NCI-H2171 treated with DMSO at 0.1 percent for 48 hours (cell line): ENCODE measurements at regions not wholly inside any gene's neighbourhood (a gene's known extent, or its start where the extent isn't known, plus 50 kb on each side); places are given as distances from the start of the nearest gene placed in this dataset.

Experiments
- DNase-seq: peaks from one replicate; lab custom pipeline; 2025; lab: John Stamatoyannopoulos, UW

DNA sequence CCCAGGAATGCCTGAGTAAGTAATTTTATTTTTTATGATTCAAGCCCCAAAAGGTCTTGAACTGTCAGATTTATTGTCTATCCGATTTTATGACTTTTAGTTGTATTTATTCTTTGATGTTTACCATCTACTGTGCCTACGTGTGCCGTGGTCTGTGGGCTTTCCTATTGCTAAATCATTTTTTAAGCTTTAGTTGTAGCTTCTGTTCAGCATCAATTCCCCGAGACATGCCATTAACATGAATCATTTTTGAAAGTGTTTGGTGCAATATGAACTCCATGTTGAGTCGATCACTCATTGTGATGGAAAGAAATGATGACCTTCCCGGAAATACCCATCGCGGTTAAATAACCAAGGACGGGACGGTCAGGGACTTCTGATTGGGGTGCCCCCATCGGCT lies 268.7 kb upstream of the THRB start:
- no peak for DNase-seq

DNA sequence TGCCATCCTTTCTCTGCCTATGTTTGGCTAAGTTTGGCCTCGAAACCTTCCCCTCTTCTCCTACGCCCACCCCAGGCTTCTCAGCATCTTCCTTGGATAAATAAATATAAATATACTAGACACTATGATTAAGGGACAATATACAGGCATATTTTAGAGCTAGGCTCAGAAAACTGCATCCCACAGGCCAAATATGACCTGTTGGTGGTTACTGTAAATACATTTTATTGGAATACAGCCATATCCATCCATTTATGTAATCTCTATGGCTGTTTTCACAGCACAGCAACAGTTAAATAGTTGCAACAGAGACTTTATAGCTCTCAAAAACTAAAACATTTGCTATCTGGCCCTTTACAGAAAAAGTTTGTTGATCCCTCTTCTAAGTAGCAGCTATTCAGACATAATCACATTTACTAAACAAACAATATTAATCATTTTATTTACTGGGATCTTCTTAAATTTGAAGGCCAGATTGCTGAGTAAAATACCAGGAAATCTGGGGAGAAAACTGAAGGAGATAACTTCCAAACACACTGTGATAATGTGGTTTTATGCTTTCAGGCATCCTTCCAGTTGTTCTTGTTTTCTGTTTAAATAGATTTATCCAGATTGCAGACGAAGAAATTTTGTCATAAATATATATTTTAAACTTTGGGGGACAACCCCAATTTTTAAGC lies 269.7 kb upstream of the THRB start:
- no peak for DNase-seq

GRCh38 chr3:24765399-24765798 lies 270.7 kb upstream of the THRB start:
- DNase-seq, result no peak

GRCh38 chr3:24769918-24770317 lies 275.3 kb upstream of the THRB start:
- DNase-seq, result no peak

GRCh38 chr3:24773798-24774197 lies 279.1 kb upstream of the THRB start:
- peak; percentile 76 for DNase-seq

DNA sequence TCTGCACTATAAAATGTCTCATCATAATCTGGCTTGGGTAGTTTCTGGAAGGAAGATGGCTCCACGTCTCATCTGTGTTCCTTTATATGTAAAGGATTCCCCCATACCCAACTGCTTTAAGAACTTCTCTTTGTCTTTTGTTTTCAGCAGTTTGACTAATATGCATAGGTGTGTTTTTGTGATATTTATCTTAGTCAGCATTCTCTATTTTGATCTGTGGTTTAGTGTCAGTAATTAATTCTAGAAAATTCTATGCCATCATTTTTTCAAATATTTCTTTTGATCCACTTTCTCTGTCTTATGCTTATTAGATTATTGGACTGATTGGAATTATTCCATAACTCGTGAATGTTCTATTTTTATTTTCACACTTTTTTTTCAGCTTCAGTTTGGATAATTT lies 286.3 kb upstream of the THRB start:
- DNase-seq, result no peak

DNA sequence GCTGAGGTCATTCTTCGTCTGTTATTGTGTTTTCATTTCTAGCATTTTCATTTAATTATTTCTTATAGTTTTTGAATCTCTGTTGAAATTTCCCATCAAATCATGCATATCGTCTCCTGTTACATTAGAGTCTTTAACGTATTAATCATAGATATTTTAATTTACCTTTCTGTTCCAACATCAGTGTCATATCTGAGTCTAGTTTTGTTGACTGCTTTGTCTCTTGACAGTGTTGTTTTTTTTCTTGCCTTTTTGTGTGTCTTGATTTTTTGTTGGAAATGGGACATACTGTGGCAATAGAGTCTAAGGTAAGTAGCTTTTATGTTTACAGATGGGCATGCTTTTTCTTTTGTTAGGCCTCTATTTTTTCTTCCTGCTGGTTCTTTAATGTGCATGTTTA lies 286.8 kb upstream of the THRB start:
- DNase-seq, result no peak

- DNase-seq, result peak; percentile 85
Measured at GRCh38 chr3:24793896-24794295, 299.2 kb upstream of the THRB start.

DNA sequence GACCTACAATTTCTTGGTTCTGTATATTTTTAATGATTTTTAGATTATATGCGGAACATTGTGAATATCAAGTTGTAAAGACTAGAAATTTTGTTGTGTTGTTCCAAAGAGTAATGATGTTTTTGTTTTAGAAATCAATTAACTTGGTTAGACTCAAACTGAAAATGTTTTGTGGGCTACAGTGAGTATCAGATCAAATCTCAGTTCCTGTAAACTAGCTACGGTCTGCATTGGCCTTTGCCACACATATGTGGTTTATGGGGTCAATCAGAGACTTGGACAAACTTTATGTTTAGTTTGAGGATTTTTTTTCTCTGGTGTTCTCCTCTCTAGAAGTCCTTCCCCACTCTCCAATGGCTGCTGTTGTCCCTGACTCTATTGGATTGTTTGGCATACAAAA lies 308.0 kb upstream of the THRB start:
- DNase-seq, result no peak

- DNase-seq, result no peak
Measured at GRCh38 chr3:24804095-24804494, 309.4 kb upstream of the THRB start.

- peak; percentile 8 for DNase-seq
Measured at GRCh38 chr3:24810881-24811280, 316.2 kb upstream of the THRB start.

GRCh38 chr3:24812116-24812515 lies 317.5 kb upstream of the THRB start:
- DNase-seq, result no peak

DNA sequence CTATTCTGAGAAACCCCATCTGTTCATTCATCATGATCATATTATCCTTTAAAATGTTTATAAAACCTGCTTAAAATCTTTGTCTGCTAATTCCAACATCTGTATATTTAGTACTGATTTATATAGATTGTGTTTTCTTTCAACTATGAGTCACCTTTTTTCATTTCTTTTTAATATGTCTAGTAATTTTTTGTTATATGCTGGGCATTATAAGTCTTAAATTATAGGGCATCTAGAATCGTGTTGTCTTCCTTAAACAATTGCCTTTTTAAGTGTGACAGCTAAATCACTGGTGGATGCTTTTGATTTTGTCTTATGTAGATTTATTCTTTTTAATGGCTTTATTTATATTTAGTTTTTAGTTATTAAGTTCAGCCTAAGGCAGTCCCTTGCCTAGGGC lies 323.4 kb upstream of the THRB start:
- DNase-seq, result no peak

DNA sequence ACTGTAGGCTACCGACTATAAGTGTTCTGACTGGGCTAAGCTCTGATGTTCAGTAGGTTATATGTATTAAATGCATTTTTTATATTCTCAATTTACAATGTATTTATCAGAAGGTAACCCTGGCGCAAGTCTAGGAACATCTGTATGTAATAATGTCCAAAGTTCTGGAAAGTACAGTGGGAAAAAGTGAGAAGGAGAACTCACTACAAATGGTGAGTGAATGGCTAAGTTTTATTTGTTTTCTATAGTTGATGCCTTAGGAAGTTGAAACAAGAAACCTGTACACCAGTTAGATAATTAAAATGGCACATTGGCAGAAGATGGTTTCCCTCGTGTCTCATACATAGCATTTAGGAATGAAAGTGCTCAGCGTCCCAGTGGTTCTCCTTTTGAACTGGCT lies 333.4 kb upstream of the THRB start:
- no peak for DNase-seq

- DNase-seq, result no peak
Measured at GRCh38 chr3:24828551-24828950, 333.9 kb upstream of the THRB start.

DNA sequence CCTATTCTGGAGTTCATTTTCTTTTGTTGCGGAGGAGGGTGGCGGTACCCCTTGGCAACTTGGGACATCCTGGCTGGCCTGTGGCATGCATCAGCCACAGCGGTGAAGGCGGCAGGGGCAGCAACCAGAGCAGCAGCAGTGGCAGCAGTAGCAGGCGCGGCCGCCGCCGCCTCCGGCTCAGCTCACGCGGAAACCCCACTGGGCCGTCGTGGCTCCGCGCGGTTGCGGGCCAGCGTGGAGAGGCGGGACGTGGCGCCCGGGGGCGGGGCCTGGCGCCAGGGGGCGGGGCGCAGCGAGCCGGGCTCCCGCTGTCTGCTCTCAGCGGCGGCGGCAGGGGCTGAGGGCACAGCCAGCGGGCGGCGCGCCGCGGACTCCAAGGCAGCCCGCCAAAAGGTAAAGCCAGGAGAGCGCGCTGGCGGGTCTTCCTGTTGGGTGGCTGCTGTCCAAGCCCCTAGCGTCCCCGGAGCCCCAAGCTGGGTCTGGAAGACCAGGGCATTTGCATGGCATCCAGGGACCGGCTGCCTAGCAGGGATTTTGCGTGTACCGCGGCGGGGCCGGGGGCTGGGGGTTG lies 334.4 kb upstream of the THRB start:
- peak; percentile 56 for DNase-seq

DNA sequence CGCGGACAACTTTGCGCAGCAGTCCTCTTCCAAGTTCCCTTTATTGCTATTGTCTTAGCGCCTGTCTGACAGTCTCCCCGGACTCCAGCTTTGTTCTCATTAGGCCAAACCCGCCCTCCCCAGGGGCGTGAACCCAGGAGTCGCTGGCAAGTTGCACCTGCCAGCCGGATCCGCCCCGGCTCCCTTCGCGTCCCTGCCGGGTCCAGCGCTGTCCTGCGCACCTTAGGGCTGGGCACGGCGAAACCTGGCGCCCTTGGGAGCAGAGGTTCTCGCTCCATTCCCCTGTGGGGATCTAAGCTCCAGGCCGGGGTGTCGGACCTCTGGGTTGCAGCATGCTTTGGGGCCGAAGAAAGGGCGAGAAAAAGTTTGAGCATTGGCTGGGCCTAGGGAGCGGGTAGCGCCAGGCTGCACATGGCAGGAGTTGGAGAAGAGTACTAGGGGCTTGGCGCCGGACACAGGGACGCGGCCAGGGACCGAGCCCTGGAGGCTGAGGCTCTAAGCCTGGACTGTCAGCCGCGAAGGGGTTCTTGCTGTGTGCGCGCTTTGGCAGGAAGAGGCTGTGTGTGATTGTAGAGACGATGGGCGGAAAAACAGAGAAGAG lies 335.1 kb upstream of the THRB start:
- DNase-seq, result peak; percentile 40

GRCh38 chr3:24830230-24831152 lies 335.8 kb upstream of the THRB start:
- DNase-seq, result peak; percentile 68

DNA sequence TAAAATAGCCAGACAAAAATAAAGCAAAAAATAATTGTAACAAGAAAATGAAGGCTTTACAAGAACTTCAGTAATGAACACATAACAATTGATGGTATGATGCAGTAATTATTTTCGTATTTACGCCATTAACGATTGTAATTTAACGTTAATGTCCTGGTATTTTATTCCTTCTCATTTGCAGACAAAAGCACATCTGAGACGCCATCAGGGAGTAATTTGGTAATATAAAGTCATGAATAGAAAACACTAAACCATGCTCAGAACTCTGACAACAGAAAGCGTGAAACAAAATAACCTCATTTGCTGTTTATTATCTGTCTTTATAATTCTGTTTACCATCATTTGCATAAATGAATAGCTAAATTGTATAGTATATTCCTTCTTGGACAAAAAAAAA lies 336.6 kb upstream of the THRB start:
- no peak for DNase-seq

GRCh38 chr3:24832891-24833290 lies 338.2 kb upstream of the THRB start:
- no peak for DNase-seq

DNA sequence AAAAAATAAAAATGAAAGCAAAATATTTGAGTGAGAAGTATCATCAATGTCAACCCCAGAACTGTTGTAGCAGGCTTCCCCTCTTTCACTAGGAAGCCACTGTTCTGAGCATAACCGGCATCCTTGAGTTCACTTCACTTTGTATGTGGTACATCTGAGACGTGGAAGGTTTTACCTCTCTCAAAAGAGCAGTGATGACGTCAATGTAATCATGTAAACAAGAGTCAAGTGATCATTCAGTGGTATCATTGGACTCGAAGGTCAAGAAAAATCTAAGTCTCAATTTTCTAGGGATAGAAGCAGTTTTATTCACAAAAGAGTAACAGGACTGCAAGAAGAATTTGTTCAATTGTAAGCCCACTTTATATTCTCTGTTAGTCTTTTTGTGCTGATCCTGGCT lies 339.8 kb upstream of the THRB start:
- no peak for DNase-seq

DNA sequence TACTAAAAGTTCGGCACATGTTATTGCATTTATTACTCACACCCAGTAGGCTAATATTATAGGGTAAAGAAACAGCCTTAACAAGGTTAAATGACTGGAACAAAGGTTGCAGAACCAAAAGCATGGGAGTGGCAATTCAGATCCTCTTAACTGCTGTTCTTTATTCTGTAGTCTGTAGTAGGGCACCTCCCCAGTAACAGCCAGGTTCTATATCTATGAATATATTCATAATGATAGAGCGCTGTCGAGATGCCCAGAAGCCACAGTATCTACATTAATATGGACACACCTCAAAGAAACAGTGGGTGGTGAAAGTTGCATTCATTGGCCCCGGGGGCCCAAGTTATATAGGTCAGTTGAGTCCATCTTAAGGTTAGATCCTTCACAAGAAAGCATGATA lies 340.9 kb upstream of the THRB start:
- no peak for DNase-seq

DNA sequence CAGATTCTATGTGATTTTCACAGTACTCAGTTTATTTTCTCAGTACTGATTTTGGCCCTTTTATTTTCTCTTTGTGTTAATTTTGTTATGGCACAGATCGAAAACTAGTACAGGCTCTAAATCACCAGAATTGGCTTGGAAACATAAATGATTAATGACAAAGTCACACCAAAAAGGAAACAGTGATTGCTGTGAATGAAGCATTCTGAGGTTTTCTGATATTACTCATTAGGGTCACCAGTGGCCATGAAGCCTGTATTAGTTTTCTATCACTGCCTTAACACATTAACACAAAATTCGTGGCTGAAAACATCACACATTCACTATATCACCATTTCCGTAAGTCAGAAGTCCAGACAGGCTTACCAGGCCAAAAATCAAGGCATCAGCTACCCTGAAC lies 343.0 kb upstream of the THRB start:
- no peak for DNase-seq
